Uterus (tissue), 3 donors: ENCODE measurements at regions not wholly inside any gene's neighbourhood (a gene's known extent, or its start where the extent isn't known, plus 50 kb on each side); places are given as distances from the start of the nearest gene placed in this dataset.
A peak's percentile ranks its signal among the peaks of the same experiment; 100 is the strongest.
"Not testable (repeated sequence)": the region's sequence is repeated elsewhere in the genome, so short reads cannot be mapped to it uniquely, and the experiment has no call there.

ENCODE experiments used
- DNase-seq, 2 donors: peaks; one replicate each; pipeline ENCODE4 v3.0.0-alpha.2; 2019 to 2020
- H3K27ac ChIP-seq, 2 donors: fragments of 200-600 bp; sonication (generic); 1 replicate in 1 of 2; 2 replicates in 1 of 2; pipeline ENCODE4 v1.5.1; 2016 to 2018
- H3K27me3 ChIP-seq, 2 donors: fragments of 200-600 bp; sonication (generic); one replicate each; pipeline ENCODE4 v1.5.1; 2018 to 2019; ENCODE audit warnings: control low read depth in 1 of 2
- H3K36me3 ChIP-seq, 2 donors: fragments of 200-600 bp; sonication (generic); one replicate each; pipeline ENCODE4 v1.5.1; 2019; ENCODE audit warnings: control low read depth in 1 of 2
- H3K4me1 ChIP-seq, 2 donors: fragments of 200-600 bp; sonication (generic); one replicate each; pipeline ENCODE4 v1.5.1; 2018 to 2019; ENCODE audit warnings: control low read depth in 1 of 2
- H3K4me3 ChIP-seq, 2 donors: fragments of 200-600 bp; sonication (generic); 1 replicate in 1 of 2; 2 replicates in 1 of 2; pipeline ENCODE4 v1.5.1; 2018 to 2019; ENCODE audit warnings: mild to moderate bottlenecking in 1 of 2
- H3K9me3 ChIP-seq, 2 donors: fragments of 200-600 bp; sonication (generic); one replicate each; pipeline ENCODE4 v1.5.1; 2019; ENCODE audit warnings: control low read depth in 1 of 2
- POLR2A ChIP-seq, 2 donors: fragments of 450-650 bp; IDR thresholded peaks; one replicate each; pipeline ENCODE4 v1.6.1; 2016; ENCODE audit warnings: antibody characterized with exemption in 2 of 2, mild to moderate bottlenecking in 1 of 2, moderate library complexity in 1 of 2
- intact Hi-C: fragments of 100-400 bp; cut with DNase I; formaldehyde crosslinking; loops from one replicate; pipeline ENCODE4 v1.15.1; 2023; ENCODE audit warnings: low total_unique reads
- TF ChIP-seq, protein P1 (sequence below), 4 experiments: fragments of 200-600 bp in 2 of 4; fragments of 450-650 bp in 2 of 4; sonication (generic) in 2 of 4; IDR thresholded peaks; one replicate each; pipeline ENCODE4 v1.5.1; 2016 to 2019; ENCODE audit warnings: antibody characterized with exemption in 4 of 4, mild to moderate bottlenecking in 2 of 4, moderate library complexity in 1 of 4
- donor health status: DM: yes; HTN: yes; CAD: no.

DNA sequence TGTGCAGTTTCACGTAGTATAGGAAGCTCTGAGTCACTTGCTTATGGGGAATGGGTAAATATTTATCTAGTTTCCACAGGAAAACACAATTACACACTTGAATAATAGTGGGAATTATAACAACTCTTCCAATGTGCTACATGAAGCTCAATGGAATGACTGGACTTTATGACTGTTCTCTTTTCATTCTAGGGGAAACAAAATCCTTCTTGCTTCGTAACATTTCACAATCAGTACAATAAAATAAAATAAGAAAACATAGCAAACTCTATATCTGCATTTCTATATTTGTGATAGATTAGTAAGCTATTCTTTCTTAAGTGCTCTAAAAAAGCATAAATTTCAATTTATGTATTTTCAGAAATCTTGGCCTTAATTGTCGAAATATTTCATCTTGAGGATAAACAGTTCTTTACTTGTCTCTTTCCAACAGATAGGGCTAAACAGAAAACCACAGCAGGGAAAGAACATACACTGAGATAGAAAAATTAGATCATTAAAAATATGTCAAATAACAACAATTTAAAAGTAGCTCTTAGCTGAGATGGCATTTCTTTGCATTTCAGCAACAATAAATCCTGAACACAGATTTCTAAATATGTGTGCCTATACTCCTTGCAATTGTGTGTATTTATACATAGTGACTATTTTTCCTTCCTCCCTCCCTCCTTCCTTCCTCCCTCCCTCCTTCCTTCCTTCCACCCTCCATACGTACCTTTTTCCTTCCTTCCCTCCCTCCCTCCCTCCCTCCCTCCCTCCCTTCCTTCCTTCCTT is 395.5 kb upstream of the KCNMB2 start:
- TF ChIP-seq POLR2A (IDR thresholded peaks at IDR 0.05): no peak
- TF ChIP-seq, protein P1, sequence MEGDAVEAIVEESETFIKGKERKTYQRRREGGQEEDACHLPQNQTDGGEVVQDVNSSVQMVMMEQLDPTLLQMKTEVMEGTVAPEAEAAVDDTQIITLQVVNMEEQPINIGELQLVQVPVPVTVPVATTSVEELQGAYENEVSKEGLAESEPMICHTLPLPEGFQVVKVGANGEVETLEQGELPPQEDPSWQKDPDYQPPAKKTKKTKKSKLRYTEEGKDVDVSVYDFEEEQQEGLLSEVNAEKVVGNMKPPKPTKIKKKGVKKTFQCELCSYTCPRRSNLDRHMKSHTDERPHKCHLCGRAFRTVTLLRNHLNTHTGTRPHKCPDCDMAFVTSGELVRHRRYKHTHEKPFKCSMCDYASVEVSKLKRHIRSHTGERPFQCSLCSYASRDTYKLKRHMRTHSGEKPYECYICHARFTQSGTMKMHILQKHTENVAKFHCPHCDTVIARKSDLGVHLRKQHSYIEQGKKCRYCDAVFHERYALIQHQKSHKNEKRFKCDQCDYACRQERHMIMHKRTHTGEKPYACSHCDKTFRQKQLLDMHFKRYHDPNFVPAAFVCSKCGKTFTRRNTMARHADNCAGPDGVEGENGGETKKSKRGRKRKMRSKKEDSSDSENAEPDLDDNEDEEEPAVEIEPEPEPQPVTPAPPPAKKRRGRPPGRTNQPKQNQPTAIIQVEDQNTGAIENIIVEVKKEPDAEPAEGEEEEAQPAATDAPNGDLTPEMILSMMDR (IDR thresholded peaks at IDR 0.05): no peak
- DNase-seq: no peak

DNA sequence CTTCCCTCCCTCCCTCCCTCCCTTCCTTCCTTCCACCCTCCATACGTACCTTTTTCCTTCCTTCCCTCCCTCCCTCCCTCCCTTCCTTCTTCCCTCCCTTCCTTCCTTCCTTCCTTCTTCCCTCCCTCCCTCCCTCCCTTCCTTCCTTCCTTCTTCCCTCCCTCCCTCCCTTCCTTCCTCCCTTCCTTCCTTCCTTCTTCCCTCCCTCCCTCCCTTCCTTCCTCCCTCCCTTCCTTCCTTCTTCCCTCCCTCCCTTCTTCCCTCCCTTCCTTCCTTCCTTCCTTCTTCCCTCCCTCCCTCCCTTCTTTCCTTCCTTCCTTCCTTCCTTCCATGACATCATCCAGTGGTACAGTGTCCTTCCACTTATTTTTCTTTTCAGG is 394.9 kb upstream of the KCNMB2 start:
- H3K4me1 ChIP-seq, H3K4me3 ChIP-seq, H3K27ac ChIP-seq, intact Hi-C loops, DNase-seq, H3K9me3 ChIP-seq, H3K27me3 ChIP-seq, H3K36me3 ChIP-seq: not testable (repeated sequence)

More for the DNA sequence above, 395.5 kb upstream of the KCNMB2 start:
- Histone ChIP-seq H3K4me1 (no peaks in the 10 kb centered on the region), H3K27ac (peak overlapping the region; percentile 54 to 77), H3K4me3 (no peak overlapping the region), H3K9me3 (no peaks in the 10 kb centered on the region), H3K36me3 (no peaks in the 10 kb centered on the region), H3K27me3 (no peaks in the 10 kb centered on the region)
- intact Hi-C loops: no loop called here

- H3K27me3 ChIP-seq: no peaks in the 10 kb centered on the region
- no peak overlapping the region for H3K27ac ChIP-seq
- H3K36me3 ChIP-seq: no peaks in the 10 kb centered on the region
- no peaks in the 10 kb centered on the region for H3K9me3 ChIP-seq
- no peak for TF ChIP-seq POLR2A (IDR thresholded peaks at IDR 0.05)
- TF ChIP-seq, protein P1 (IDR thresholded peaks at IDR 0.05): no peak
- DNase-seq: no peak
- intact Hi-C loops: no loop called here
- H3K4me1 ChIP-seq: no peaks in the 10 kb centered on the region
- H3K4me3 ChIP-seq: no peak overlapping the region
These were observed 389.8 kb upstream of the KCNMB2 start for GRCh38 chr3:178146406-178146831.

DNA sequence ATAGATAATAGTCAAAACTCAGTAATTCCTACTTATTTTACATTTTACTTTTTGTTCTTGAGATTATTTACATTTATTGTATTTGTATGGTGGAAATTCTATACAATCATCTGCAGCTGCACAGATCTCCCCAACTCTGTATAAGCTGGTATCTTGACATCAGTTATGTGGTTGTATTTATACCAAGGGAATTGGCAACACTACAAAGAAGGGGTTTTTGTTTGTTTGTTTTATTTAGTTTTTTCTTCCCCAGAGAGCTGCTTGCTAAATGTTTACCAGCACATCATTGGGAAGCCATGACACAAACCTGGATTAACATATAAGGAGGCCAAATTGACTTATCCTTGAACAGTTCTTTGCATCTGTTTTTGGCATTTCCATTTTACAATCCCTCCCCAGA is 389.2 kb upstream of the KCNMB2 start:
- Histone ChIP-seq H3K4me3 (no peak overlapping the region), H3K27ac (no peak overlapping the region), H3K9me3 (no peaks in the 10 kb centered on the region), H3K36me3 (no peaks in the 10 kb centered on the region), H3K27me3 (no peaks in the 10 kb centered on the region), H3K4me1 (no peaks in the 10 kb centered on the region)
- TF ChIP-seq, protein P1 (IDR thresholded peaks at IDR 0.05): no peak
- no peak for TF ChIP-seq POLR2A (IDR thresholded peaks at IDR 0.05)
- no peak for DNase-seq
- intact Hi-C loops: no loop called here

- intact Hi-C loops: no loop called here
- TF ChIP-seq, protein P1 (IDR thresholded peaks at IDR 0.05): no peak
- TF ChIP-seq POLR2A (IDR thresholded peaks at IDR 0.05): no peak
- Histone ChIP-seq H3K9me3 (no peaks in the 10 kb centered on the region), H3K36me3 (no peaks in the 10 kb centered on the region), H3K27ac (no peak overlapping the region), H3K4me1 (no peaks in the 10 kb centered on the region), H3K4me3 (no peak overlapping the region), H3K27me3 (no peaks in the 10 kb centered on the region)
- DNase-seq: no peak
These were observed 384.0 kb upstream of the KCNMB2 start for GRCh38 chr3:178152031-178152806.
